Psoas muscle (tissue), 7 donors: ENCODE measurements at regions not wholly inside any gene's neighbourhood (a gene's known extent, or its start where the extent isn't known, plus 50 kb on each side); places are given as distances from the start of the nearest gene placed in this dataset.

Experiments
- ATAC-seq, 4 donors: fragments of 200-7000 bp; cut with Tn5 transposase; one replicate each; pipeline ENCODE4 v1.9.1; 2020; ENCODE audit warnings: moderate library complexity in 3 of 4, mild to moderate bottlenecking in 2 of 4
- DNase-seq, 2 donors: peaks; one replicate each; pipeline ENCODE4 v3.0.0-alpha.2; 2020
- H3K27ac ChIP-seq: fragments of 200-600 bp; one replicate; pipeline ENCODE4 v1.8.0; 2022
- H3K27me3 ChIP-seq, 3 donors: fragments of 200-600 bp in 1 of 3; one replicate each; pipeline versions ENCODE4 v1.6.1 to v1.8.0; 2013 to 2022; ENCODE audit warnings: low read length in 2 of 3, mild to moderate bottlenecking in 2 of 3, moderate library complexity in 1 of 3; ENCODE audit not compliant: insufficient read depth in 3 of 3
- H3K36me3 ChIP-seq, 2 donors: fragments of 200-600 bp in 1 of 2; one replicate each; pipeline versions ENCODE4 v1.6.1 to v1.8.0; 2013 to 2022; ENCODE audit warnings: low read depth in 1 of 2, mild to moderate bottlenecking in 1 of 2, moderate library complexity in 1 of 2; ENCODE audit not compliant: insufficient read depth in 1 of 2
- H3K4me1 ChIP-seq: fragments of 200-600 bp; one replicate; pipeline ENCODE4 v1.8.0; 2022
- H3K4me3 ChIP-seq: fragments of 200-600 bp; one replicate; pipeline ENCODE4 v1.8.0; 2022; ENCODE audit warnings: mild to moderate bottlenecking
- H3K9me3 ChIP-seq: fragments of 200-600 bp; one replicate; pipeline ENCODE4 v1.8.0; 2022
- WGBS, 3 donors: extraction: QIAGEN DNeasy Blood & Tissue Kit; methylation state at CpG; one replicate each; pipeline versions ENCODE4 v1.1.6 to v1.1.7; 2013; 5-methylcytosine and 5-hydroxymethylcytosine counted together
- intact Hi-C, 2 donors: fragments of 100-400 bp; cut with DNase I; formaldehyde crosslinking; loops; one replicate each; pipeline versions ENCODE4 v1.11.0 to v1.14.2; 2022
- TF ChIP-seq, protein P1 (sequence below): fragments of 200-600 bp; IDR thresholded peaks from one replicate; pipeline ENCODE4 v1.8.0; 2022; ENCODE audit warnings: antibody characterized with exemption
- donor health status: healthy with polysubstance abuse.
- donor health status: DM: no; HTN: no; CAD: no; lungs with moderate emphysema.
- donor health status: Bipolar disorder and iron deficiency.
- donor health status: healthy.
- donor health status: DM: yes; HTN: yes; CAD: no.
- donor health status: DM: no; HTN: no; CAD: no.
- donor health status: DM: yes; HTN: yes; CAD: no.

DNA sequence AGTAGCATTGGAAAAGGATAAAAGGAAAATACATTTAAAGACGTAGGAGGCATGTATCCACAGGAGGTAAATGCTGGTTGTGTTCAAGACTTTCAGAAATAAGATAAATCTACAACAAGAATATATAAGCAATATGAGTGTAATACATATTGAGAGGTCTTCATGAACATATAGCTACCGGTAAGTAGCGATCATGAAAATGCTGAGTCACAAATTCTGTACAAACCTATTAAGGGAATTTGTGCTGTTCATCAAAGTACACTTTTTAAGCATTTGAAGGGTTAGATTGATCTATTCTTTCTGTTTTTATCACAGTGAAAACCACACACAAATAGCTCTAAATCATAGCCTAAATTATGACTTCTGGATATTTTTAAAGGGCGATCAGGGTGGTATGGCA is 173.1 kb upstream of the NYAP2 start:
- no peak overlapping the region for H3K4me3 ChIP-seq
- TF ChIP-seq, protein P1, sequence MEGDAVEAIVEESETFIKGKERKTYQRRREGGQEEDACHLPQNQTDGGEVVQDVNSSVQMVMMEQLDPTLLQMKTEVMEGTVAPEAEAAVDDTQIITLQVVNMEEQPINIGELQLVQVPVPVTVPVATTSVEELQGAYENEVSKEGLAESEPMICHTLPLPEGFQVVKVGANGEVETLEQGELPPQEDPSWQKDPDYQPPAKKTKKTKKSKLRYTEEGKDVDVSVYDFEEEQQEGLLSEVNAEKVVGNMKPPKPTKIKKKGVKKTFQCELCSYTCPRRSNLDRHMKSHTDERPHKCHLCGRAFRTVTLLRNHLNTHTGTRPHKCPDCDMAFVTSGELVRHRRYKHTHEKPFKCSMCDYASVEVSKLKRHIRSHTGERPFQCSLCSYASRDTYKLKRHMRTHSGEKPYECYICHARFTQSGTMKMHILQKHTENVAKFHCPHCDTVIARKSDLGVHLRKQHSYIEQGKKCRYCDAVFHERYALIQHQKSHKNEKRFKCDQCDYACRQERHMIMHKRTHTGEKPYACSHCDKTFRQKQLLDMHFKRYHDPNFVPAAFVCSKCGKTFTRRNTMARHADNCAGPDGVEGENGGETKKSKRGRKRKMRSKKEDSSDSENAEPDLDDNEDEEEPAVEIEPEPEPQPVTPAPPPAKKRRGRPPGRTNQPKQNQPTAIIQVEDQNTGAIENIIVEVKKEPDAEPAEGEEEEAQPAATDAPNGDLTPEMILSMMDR, result no peak
- no peaks in the 10 kb centered on the region for H3K4me1 ChIP-seq
- DNase-seq, result no peak
- H3K27me3 ChIP-seq, result no peaks in the 10 kb centered on the region
- ATAC-seq, result no peak
- H3K27ac ChIP-seq, result no peak overlapping the region
- intact Hi-C loops, result no loop called here
- no peaks in the 10 kb centered on the region for H3K9me3 ChIP-seq
- 94 to 95% (median 95%) methylated on average over 4 of the region's 4 CpGs for WGBS, 3 donors
- no peaks in the 10 kb centered on the region for H3K36me3 ChIP-seq

DNA sequence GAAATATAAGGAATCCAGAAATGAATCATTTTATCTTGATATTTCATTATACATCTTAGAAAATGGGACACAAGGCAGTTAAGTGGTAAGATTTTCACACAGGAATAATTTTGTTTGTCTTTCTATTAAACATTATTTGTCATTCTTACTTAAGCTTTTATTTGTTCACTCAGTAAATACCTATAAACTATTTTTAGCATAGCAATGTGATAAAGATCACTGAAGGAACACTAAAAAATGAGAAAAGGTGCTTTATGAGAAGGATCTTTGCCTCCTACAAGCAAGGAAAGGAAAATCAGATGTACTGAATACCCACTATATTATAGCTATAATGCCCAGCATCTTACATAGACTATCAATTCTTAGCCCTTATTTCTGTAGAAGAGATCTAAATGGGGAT is 176.2 kb upstream of the NYAP2 start:
- Histone ChIP-seq H3K4me1 (no peaks in the 10 kb centered on the region), H3K27me3 (no peaks in the 10 kb centered on the region)
- no peak for ATAC-seq

DNA sequence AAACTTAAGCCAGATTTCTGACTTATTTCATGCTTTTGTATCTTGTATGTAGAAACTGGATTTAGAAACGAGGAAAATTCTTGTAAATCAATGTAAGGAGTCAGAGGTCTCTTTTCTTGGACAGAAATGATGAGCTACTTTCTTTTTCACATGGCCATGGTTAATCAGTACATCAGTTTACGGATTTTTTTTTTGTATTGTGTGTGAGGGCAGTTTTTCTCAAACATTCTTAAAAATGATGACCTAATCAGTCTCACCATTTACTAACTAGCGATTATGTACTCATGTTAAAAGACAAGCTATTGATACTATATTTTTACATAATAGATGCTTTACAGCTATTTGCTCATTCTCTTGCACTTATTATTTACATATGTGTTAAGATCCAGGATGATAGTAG is 165.2 kb upstream of the DOCK10 start:
- TF ChIP-seq, protein P1, result no peak
- ATAC-seq (no peak), DNase-seq (no peak)
- Histone ChIP-seq H3K9me3 (no peaks in the 10 kb centered on the region), H3K27ac (no peak overlapping the region), H3K4me1 (no peaks in the 10 kb centered on the region), H3K4me3 (no peak overlapping the region), H3K36me3 (no peaks in the 10 kb centered on the region), H3K27me3 (no peaks in the 10 kb centered on the region)
- intact Hi-C loops, result no loop called here
- WGBS, 3 donors, result 63 to 80% (median 68%) methylated on average over 3 of the region's 3 CpGs

More for the DNA sequence above, 176.2 kb upstream of the NYAP2 start:
- no peak for DNase-seq
- intact Hi-C loops, result no loop called here
- H3K36me3 ChIP-seq, result no peaks in the 10 kb centered on the region
- no peak overlapping the region for H3K4me3 ChIP-seq
- H3K9me3 ChIP-seq, result no peaks in the 10 kb centered on the region
- TF ChIP-seq, protein P1, result no peak
- H3K27ac ChIP-seq, result no peak overlapping the region

DNA sequence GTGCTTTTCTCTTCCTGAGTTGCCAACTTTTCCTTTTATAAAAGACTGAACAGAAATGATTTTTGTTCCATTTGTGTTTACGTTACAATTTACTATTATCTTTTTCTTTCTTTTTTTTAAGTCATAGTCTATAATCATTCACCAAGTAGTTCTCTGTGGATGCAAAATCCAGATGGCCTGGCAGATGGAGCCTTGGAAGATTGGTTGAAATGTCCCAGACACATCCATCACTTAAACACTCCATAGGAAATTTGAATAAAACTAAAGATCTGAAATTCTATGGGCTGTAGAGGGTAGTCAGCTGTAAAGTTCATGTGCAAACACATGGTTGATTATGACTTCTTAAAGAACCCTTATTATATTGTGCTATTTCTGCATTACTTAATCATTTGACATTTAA is 164.8 kb upstream of the DOCK10 start:
- H3K4me3 ChIP-seq, result no peak overlapping the region
- no peaks in the 10 kb centered on the region for H3K27me3 ChIP-seq
- DNase-seq (no peak), ATAC-seq (no peak)
- H3K4me1 ChIP-seq, result no peaks in the 10 kb centered on the region
- 80 to 89% (median 82%) methylated on average over 1 of the region's 1 CpG for WGBS, 3 donors
- H3K9me3 ChIP-seq, result no peaks in the 10 kb centered on the region
- H3K36me3 ChIP-seq, result no peaks in the 10 kb centered on the region
- TF ChIP-seq, protein P1, result no peak
- intact Hi-C loops, result no loop called here
- H3K27ac ChIP-seq, result no peak overlapping the region

DNA sequence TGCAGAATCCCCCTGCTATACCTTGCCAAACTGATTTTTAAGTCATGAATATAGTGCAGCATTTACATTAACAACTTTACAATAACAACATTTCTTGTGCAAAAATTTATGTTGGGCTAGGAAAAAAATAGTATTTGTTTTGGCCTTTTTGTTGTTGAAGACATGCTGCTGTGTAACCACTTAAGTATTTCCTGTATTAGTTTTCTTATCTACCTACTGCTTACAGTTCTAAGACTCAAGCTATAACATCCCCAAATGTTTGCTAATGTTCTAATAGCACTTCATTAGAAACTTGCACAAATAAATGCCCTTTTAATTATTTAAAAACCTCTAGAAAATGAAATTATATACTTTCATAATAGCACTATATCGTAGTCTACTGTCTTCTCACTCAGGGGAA is 154.3 kb upstream of the DOCK10 start:
- Histone ChIP-seq H3K36me3 (no peaks in the 10 kb centered on the region), H3K27me3 (no peaks in the 10 kb centered on the region), H3K4me1 (no peaks in the 10 kb centered on the region), H3K4me3 (no peak overlapping the region), H3K9me3 (no peaks in the 10 kb centered on the region), H3K27ac (no peak overlapping the region)
- 88 to 94% (median 91%) methylated on average over 1 of the region's 1 CpG for WGBS, 3 donors
- no peak for DNase-seq
- intact Hi-C loops, result no loop called here
- no peak for ATAC-seq
- TF ChIP-seq, protein P1, result no peak
